ENCODE measurements at regions not wholly inside any gene's neighbourhood (a gene's known extent, or its start where the extent isn't known, plus 50 kb on each side); places are given as distances from the start of the nearest gene placed in this dataset.

DNA sequence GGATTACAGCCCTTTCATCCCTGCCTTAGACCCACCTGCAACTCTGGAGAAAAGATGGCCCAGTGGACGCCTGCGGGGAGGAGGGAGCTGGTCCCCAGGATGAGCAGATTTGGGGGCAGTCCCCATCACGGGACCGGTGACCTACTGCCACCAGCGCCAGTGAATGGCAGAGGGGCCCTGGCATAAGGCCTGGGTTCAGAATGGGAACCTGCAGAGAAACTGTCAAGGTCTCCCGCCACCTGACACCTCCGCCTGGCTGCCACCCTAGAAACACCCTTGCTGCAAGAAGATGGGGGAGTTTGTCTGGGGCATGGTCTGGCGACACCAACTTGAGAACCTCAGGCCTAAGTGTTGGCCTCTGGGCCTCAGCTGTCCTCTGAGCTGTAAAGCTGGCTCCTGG lies 335.7 kb downstream of the SEC14L1 start:
- Histone ChIP-seq H3K4me3 (replicated peaks; ENCODE audit: low read depth, low read length) (no peak overlapping the region), H3K27me3 (replicated peaks; ENCODE audit: control insufficient read depth, insufficient read depth, low read length) (no peaks in the 10 kb centered on the region), H3K36me3 (ENCODE audit: control insufficient read depth, insufficient read depth, low read length) (peaks cover 23% of the 10 kb centered on the region)
- TF ChIP-seq, protein P1, sequence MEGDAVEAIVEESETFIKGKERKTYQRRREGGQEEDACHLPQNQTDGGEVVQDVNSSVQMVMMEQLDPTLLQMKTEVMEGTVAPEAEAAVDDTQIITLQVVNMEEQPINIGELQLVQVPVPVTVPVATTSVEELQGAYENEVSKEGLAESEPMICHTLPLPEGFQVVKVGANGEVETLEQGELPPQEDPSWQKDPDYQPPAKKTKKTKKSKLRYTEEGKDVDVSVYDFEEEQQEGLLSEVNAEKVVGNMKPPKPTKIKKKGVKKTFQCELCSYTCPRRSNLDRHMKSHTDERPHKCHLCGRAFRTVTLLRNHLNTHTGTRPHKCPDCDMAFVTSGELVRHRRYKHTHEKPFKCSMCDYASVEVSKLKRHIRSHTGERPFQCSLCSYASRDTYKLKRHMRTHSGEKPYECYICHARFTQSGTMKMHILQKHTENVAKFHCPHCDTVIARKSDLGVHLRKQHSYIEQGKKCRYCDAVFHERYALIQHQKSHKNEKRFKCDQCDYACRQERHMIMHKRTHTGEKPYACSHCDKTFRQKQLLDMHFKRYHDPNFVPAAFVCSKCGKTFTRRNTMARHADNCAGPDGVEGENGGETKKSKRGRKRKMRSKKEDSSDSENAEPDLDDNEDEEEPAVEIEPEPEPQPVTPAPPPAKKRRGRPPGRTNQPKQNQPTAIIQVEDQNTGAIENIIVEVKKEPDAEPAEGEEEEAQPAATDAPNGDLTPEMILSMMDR (IDR thresholded peaks at IDR 0.05; ENCODE audit: insufficient read depth, low read length, poor library complexity, severe bottlenecking) = no peak
- no peak for DNase-seq (ENCODE audit: extremely low read depth, insufficient read length)

DNA sequence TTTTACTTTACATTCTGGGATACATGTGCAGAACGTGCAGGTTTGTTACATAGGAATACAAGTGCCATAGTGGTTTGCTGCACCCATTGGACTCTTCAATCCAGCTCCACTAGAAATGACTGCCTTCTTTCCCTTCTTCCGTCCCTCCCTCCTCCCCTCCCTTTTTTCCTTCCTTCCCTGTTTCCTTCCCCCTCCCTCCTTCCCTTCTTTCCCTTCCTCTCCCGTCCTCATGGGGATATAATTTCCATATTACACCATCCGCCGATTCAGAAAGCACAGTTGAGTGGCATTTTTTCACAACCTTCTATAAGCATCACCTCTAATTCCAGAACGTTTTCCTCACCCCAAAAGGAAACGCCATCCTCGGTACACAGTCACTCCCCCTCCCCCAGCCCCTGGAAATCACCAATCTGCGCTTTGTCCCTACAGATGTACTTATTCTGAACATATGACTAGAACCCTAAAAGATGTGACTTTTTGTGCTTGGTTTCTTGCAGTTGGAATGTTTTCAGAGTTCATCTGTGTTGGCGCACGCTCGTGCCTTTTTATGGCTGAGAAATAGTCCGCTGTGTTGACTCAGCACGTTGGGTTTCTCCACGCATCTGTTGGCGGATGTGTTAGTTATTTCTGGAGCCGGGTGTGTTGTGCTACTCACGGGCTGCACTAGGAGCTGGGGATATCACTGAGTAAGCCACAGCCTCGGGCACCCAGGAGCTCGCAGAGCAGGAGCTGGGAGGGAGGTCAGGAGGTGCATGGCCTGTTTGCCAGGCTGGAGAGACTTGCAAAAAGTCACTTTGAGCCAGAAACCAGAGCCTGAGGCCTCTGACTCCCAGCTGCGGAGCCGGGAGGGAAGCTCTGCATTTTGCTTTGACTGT lies 336.4 kb downstream of the SEC14L1 start:
- H3K27me3 ChIP-seq (replicated peaks; ENCODE audit: control insufficient read depth, insufficient read depth, low read length) = no peaks in the 10 kb centered on the region
- peaks cover 28% of the 10 kb centered on the region for H3K36me3 ChIP-seq (ENCODE audit: control insufficient read depth, insufficient read depth, low read length)
- DNase-seq (ENCODE audit: extremely low read depth, insufficient read length) = no peak
- no peak overlapping the region for H3K4me3 ChIP-seq (replicated peaks; ENCODE audit: low read depth, low read length)
- TF ChIP-seq, protein P1 (IDR thresholded peaks at IDR 0.05; ENCODE audit: insufficient read depth, low read length, poor library complexity, severe bottlenecking) = no peak

DNA sequence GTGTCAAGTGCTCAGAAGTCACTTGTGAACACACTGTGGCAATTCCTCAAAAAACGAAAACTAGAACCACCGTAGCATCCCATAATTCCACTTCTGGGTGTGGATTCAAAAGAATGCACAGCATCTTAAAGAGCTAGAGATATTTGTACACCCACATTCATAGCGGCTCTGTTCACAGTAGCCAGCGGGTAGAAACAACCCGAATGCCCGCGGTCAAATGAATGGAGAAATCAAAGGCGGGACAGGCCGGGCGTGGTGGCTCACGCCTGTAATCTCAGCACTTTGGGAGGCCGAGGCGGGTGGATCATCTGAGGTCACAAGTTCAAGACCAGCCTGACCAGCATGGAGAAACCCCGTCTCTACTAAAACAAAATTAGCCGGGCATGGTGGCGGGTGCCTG lies 337.5 kb downstream of the SEC14L1 start:
- Histone ChIP-seq H3K4me3 (replicated peaks; ENCODE audit: low read depth, low read length) (no peak overlapping the region), H3K27me3 (replicated peaks; ENCODE audit: control insufficient read depth, insufficient read depth, low read length) (no peaks in the 10 kb centered on the region), H3K36me3 (ENCODE audit: control insufficient read depth, insufficient read depth, low read length) (peaks cover 37% of the 10 kb centered on the region)
- TF ChIP-seq, protein P1 (IDR thresholded peaks at IDR 0.05; ENCODE audit: insufficient read depth, low read length, poor library complexity, severe bottlenecking) = no peak
- no peak for DNase-seq (ENCODE audit: extremely low read depth, insufficient read length)

DNA sequence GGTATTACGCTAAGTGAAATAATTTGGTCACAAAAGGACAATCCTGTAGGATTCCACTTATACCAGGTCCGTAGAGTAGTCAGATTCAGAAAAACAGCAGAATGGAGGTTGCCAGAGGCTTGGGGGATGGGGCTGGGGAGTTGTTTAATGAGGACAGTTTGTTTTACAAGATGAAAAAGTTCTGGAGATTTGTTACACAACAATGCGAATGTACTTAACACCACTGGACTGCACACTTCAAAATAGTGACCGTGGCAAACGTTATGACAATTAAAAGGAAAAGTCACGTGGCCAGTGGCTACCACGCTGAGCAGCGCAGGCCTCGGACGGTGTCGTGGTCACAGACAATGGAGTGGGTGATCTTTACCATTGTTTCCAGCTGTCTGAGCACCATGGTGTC lies 338.1 kb downstream of the SEC14L1 start:
- Histone ChIP-seq H3K4me3 (replicated peaks; ENCODE audit: low read depth, low read length) (no peak overlapping the region), H3K36me3 (ENCODE audit: control insufficient read depth, insufficient read depth, low read length) (peaks cover 43% of the 10 kb centered on the region), H3K27me3 (replicated peaks; ENCODE audit: control insufficient read depth, insufficient read depth, low read length) (no peaks in the 10 kb centered on the region)
- TF ChIP-seq, protein P1 (IDR thresholded peaks at IDR 0.05; ENCODE audit: insufficient read depth, low read length, poor library complexity, severe bottlenecking) = no peak
- DNase-seq (ENCODE audit: extremely low read depth, insufficient read length) = no peak

DNA sequence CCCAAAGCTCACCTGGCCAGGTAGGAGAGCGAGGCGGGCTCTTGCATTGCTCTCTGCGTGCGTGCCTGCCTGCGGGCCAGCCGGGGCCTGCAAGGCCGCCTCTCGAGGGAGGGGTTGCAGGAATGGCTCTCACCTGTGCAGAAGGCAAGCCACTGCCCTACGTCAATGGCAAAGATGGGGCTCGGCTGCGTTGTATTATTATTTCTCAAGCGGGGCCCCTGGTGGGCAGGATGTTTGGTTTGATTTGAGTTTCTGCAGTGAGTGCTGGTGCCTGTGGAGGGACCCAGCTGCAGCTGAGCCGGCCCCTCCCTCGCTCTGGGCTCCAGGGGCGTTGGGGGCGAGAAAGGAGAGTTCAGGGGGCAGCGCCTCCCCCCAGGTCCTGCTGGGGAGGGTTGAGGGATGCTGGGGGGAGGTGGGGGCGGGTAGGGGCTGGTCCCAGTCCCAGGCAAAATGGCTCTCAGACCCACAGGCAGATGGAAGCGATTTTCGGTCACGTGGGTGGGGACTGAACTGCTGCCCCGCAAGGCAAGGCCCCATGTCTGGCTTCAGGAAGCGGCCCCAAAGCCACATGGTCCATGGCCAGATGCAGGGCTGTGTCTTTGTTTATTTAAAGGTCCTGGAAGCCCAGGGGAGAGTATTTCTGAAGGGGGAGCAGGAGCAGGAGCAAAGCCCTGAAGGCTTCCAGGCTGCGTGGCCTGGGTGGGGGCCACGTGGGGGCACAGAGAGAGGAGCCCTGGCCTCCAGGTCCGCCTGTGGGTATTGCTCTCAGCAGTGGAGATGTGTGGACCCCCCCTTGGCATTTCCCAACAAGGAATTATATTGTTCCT lies 338.8 kb downstream of the SEC14L1 start:
- TF ChIP-seq, protein P1 (IDR thresholded peaks at IDR 0.05; ENCODE audit: insufficient read depth, low read length, poor library complexity, severe bottlenecking) = no peak
- H3K4me3 ChIP-seq (replicated peaks; ENCODE audit: low read depth, low read length) = no peak overlapping the region
- peaks cover 40% of the 10 kb centered on the region for H3K36me3 ChIP-seq (ENCODE audit: control insufficient read depth, insufficient read depth, low read length)

More for the DNA sequence above, 338.8 kb downstream of the SEC14L1 start:
- no peaks in the 10 kb centered on the region for H3K27me3 ChIP-seq (replicated peaks; ENCODE audit: control insufficient read depth, insufficient read depth, low read length)
- no peak for DNase-seq (ENCODE audit: extremely low read depth, insufficient read length)

All from GM06990 (cell line).